SK-N-SH treated with all-trans-retinoic acid at 6 μM for 48 hours (cell line): ENCODE measurements at regions not wholly inside any gene's neighbourhood (a gene's known extent, or its start where the extent isn't known, plus 50 kb on each side); places are given as distances from the start of the nearest gene placed in this dataset.
"Not testable (repeated sequence)": the region's sequence is repeated elsewhere in the genome, so short reads cannot be mapped to it uniquely, and the experiment has no call there.

Experiments used
- CSDC2 ChIP-seq: fragments of 250-450 bp; sonication (Bioruptor Pico); IDR thresholded peaks from 2 replicates; pipeline ENCODE4 v1.5.0; 2020; ENCODE audit warnings: mild to moderate bottlenecking, moderate library complexity
- PATZ1 ChIP-seq: fragments of 250-450 bp; sonication (Bioruptor Pico); IDR thresholded peaks from 2 replicates; pipeline ENCODE4 v1.8.0; 2020; ENCODE audit warnings: mild to moderate bottlenecking, moderate library complexity, borderline replicate concordance
- ZFP3 ChIP-seq: fragments of 250-450 bp; sonication (Bioruptor Pico); IDR thresholded peaks from 2 replicates; pipeline ENCODE4 v1.5.0; 2020; ENCODE audit warnings: mild to moderate bottlenecking, moderate library complexity

- TF ChIP-seq CSDC2, PATZ1, ZFP3 (CRISPR knock-in tag): not testable (repeated sequence)
Measured at GRCh38 chr9:28147430-28147829, 574.1 kb upstream of the C9orf72 start.
